NCI-H345 treated with DMSO at 0.1 percent for 48 hours (cell line): ENCODE measurements at regions not wholly inside any gene's neighbourhood (a gene's known extent, or its start where the extent isn't known, plus 50 kb on each side); places are given as distances from the start of the nearest gene placed in this dataset.
A peak's percentile ranks its signal among the peaks of the same experiment; 100 is the strongest.

Experiments
- DNase-seq: peaks from one replicate; lab custom pipeline; 2025; ENCODE audit not compliant: unreplicated experiment; lab: John Stamatoyannopoulos, UW

- no peak for DNase-seq
Measured at GRCh38 chr2:123695426-123695825, 329.7 kb upstream of the CNTNAP5 start.

- DNase-seq = no peak
Measured at GRCh38 chr2:123696021-123696420, 329.1 kb upstream of the CNTNAP5 start.

GRCh38 chr2:123696799-123697410 is 328.2 kb upstream of the CNTNAP5 start:
- no peak for DNase-seq

- DNase-seq = no peak
Measured at GRCh38 chr2:123715467-123715982, 309.6 kb upstream of the CNTNAP5 start.

GRCh38 chr2:123717636-123718334 is 307.3 kb upstream of the CNTNAP5 start:
- no peak for DNase-seq

- peak; percentile 45 for DNase-seq
Measured at GRCh38 chr2:123720760-123721159, 304.3 kb upstream of the CNTNAP5 start.

- DNase-seq = no peak
Measured at GRCh38 chr2:123723706-123724105, 301.4 kb upstream of the CNTNAP5 start.

GRCh38 chr2:123732563-123732962 is 292.5 kb upstream of the CNTNAP5 start:
- no peak for DNase-seq

GRCh38 chr2:123737371-123737770 is 287.7 kb upstream of the CNTNAP5 start:
- no peak for DNase-seq

- DNase-seq = no peak
Measured at GRCh38 chr2:123738643-123739042, 286.4 kb upstream of the CNTNAP5 start.

GRCh38 chr2:123746006-123746405 is 279.1 kb upstream of the CNTNAP5 start:
- no peak for DNase-seq

- no peak for DNase-seq
Measured at GRCh38 chr2:123747326-123747725, 277.8 kb upstream of the CNTNAP5 start.

- DNase-seq = no peak
Measured at GRCh38 chr2:123762221-123762620, 262.9 kb upstream of the CNTNAP5 start.

- no peak for DNase-seq
Measured at GRCh38 chr2:123768233-123768632, 256.9 kb upstream of the CNTNAP5 start.

GRCh38 chr2:123769001-123769400 is 256.1 kb upstream of the CNTNAP5 start:
- no peak for DNase-seq

- DNase-seq = no peak
Measured at GRCh38 chr2:123770996-123771720, 253.9 kb upstream of the CNTNAP5 start.

GRCh38 chr2:123771928-123772632 is 253.0 kb upstream of the CNTNAP5 start:
- DNase-seq = no peak

GRCh38 chr2:123777116-123777515 is 248.0 kb upstream of the CNTNAP5 start:
- no peak for DNase-seq

- no peak for DNase-seq
Measured at GRCh38 chr2:123783164-123783563, 241.9 kb upstream of the CNTNAP5 start.

GRCh38 chr2:123785332-123785731 is 239.8 kb upstream of the CNTNAP5 start:
- no peak for DNase-seq

GRCh38 chr2:123791207-123791606 is 233.9 kb upstream of the CNTNAP5 start:
- no peak for DNase-seq
